ENCODE measurements at regions not wholly inside any gene's neighbourhood (a gene's known extent, or its start where the extent isn't known, plus 50 kb on each side); places are given as distances from the start of the nearest gene placed in this dataset.
"Not testable (repeated sequence)": the region's sequence is repeated elsewhere in the genome, so short reads cannot be mapped to it uniquely, and the experiment has no call there.

DNA sequence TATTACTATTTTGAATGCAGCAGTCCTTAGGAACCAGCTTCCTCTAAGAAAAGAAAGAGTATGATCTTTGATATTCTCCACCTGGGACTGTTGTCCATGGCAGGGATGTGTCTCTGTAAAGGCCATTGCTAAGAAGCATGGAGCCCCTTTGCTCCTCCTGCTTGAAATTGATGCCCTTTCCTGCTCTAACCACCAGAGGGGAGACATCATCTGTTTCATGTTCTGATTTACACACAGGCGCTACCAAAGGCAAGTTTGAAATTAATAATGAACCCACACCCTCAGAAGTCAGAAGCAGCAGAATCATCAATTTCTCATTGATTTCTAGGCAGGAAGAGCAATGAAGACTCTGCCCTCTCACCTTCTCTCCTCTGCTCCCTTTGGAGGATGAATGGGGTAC lies 253.8 kb downstream of the RMST start:
- DNase-seq = no peak

DNA sequence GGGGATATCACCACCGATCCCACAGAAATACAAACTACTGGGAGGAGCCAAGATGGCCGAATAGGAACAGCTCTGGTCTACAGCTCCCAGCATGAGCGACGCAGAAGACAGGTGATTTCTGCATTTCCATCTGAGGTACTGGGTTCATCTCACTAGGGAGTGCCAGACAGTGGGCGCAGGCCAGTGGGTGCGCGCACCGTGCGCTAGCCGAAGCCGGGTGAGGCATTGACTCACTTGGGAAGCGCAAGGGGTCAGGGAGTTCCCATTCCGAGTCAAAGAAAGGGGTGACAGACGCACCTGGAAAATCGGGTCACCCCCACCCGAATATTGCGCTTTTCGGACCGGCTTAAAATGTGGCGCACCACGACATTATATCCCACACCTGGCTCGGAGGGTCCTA lies 261.2 kb downstream of the RMST start:
- DNase-seq = not testable (repeated sequence)

DNA sequence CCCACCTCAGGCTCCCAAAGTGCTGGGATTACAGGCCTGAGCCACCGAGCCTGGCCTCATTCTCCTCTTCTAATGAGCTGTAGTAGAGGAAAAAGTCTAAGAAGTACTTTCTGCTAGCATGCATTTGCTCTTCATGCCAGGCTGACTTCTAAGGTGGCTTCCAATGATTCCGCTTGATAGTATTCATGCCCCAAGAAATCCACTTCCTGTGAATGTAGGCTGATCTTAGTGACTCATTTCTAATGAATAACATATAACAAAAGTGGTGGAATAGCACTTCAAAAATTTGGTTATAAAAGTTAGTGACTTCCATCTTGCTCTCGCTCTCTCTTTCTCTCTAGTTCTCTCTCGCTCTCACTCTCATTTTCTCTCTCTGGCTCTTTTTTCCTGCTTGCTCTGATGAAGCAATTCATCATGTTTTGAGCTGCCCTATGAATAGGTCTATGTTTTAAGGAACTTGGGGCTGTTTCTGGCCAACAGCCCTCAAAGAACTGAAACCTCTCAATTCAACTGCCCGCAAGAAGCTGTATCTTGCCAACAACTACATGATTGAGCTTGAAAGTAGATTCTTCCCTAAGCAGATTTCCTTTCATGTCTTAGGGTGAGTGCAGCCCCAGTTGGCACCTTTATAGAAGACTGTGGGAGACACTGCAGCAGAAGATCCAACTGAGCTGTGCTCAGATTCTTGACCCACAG lies 282.9 kb downstream of the RMST start:
- no peak for DNase-seq

DNA sequence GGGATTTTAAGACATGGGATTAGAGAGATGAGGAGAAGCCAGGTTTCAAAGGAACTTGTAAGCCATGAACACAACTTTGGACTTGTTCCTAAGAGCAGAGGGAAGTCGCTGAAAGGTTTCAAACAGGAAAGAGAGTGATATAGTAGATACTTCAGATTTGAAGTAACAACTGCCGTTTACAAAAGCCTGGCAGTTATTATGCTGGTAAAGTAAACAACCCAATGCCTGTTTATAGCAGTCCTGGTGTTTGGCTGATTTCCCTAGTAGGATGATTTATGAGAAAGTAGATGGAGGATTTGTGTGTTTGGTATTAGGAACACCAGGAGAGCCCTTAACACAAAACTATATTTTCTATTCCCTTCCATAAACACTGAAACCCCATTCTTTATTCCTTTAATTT lies 285.7 kb downstream of the RMST start:
- DNase-seq = no peak

DNA sequence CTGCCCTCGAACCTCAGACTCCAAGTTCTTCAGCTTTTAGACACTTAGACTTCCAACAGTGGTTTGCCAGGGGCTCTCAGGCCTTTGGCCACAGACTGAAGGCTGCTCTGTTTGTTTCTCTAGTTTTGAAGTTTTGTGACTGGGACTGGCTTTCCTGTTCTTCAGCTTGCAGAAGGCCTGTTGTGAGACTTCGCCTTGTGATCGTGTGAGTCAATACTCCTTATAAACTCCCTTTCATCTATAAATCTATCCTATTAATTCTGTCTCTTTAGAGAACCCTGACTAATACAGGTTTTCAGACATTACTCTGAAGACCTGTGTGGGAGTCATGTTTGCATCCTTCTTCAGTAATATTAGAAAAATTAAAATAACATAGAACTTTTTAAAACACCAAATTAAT lies 289.1 kb downstream of the RMST start:
- DNase-seq = no peak

DNA sequence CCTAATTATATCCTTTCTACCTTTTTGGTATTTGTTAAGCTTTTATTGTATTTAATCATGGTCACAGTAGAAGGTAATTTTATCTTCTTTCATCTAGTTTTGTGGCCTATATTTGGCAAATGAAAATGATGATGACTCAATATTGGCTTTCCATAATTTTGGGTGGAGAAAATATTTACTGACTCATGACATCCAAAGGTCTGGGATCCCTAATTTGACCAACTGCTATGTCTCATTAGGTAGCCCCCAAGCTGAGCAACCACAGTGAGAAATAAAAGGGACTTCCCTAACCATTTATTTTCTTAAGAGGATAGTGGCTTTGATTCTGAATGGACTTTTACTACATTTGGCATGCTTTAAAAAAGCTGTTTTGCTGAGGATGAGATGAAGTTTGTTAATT lies 289.5 kb downstream of the RMST start:
- no peak for DNase-seq

DNA sequence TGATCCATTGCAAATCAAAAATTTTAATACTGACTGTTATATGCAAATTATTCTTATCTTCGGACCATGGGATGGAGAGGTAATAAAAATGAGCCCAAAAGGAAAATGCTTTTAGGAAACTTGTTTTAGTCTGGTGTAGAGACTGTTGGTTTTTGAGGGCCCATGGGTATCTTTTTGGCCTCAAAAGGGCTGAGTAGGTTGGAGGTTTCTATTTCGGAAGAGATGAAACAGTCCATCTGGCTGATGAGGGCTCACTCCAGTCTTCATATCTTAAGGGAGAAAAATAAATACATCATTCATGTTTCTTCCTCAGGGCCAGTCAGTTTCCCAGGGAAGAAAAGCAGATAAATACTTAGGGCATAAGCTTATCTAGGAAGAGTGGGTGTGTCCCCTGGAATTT lies 290.7 kb downstream of the RMST start:
- no peak for DNase-seq

DNA sequence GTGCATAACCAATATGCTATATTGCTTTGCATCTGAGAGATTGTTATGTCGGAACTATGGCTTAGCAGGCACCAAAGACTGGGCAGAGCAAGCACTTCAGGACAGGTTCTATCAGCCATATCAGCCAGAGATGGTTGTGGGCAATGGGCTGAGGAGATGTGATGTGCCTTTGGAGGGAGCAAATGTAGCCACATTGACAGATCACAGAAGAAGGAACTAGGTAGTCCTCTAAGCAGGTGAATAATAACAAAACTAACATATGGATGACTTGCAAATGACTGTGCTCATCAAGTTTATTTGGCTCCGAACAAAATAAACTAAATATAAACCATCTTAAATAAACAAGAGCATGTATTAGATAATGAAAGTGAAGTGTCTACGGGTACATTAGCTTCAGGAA lies 291.7 kb downstream of the RMST start:
- DNase-seq = no peak

DNA sequence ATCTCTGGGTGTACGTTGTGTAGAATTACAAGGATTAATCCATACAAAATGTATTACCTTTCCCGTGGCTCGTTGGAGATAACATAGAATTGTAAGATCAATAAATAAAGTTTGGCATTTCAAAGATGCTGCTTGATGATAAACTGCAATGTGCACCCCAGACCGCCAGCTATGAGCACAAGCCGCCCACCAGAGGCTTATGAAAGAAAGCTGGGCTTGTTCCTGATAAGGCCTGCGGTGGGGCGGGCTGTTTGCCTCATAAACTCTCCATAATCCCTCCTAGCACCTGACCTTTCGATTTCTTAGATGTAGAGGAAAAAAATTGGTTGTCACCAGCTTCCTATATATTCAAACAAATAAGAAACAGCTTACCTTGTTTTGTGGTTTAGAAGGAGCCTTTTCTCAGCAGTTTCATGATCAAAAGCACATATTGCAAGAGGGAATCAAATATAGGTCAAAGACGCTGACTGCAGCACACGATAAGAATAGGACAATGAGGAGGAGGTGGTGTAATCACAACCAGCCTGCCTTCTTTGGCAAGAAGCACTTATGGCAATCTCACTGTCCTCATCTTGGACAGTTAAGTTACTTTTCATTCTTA lies 293.6 kb downstream of the RMST start:
- no peak for DNase-seq

DNA sequence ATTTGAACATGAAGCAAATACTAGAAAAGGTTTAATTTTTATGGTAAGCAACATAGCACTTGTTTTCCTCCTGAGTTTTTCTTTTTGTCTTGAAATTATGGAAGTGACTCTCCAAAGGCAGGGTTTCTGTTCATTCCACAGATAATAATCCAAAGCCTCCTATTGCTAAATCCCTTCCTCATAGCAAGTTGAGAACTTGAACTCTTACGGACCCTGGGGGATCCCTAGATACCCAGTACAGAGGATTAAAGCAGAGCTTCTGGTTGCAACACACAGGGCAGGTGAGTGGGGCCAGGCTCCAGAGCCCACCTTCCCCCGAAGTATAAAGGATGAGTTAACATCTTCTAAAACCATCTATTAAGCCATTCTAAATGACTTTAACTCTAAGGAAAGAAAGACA lies 294.1 kb downstream of the RMST start:
- no peak for DNase-seq

DNA sequence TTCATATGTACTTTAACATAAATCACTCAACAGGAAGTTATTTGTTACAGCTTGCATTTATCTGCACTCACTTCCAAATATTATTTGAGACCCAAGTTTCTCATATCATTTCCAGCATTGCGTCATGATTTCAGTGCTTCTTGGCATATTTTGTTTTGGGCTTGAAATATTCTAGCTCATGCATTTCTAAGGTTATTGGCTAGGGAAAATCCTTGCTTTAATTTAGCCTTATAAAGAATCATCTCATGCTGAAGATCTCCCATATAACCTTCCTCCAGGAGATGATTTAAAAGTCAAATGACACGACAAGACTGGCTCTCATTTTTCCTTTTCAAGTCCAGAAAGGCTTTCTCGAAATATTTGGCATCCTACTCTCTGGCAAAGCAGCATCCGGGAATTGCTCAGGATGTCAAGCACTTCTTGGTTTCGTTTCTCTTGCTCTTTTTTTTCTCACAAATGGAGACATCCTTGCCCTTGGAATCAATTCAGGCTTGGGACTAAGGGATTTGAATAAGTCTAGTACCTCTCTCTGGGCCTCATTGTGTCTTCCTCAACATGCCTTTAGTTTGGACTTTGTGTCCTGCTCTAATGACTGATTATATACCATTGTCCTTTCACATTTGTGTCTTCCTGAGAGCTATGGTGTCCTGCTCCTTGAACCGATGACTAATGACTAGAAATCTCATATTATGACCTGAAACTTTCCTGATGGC lies 295.0 kb downstream of the RMST start:
- DNase-seq = no peak

DNA sequence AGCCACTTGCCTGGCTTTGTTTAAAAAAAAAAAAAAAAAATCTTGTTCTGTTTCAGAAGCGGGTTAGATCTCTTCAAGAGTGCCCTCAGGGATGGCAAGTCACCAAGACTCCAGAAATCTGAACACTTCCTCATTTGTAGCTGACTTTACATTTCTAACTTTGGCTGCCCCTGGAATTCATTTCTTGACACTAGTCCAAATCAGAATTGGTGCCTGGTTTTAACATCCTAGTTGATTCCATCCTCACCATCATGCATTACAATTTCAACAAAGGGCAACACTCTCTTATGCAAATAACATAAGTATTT lies 295.5 kb downstream of the RMST start:
- DNase-seq = no peak

DNA sequence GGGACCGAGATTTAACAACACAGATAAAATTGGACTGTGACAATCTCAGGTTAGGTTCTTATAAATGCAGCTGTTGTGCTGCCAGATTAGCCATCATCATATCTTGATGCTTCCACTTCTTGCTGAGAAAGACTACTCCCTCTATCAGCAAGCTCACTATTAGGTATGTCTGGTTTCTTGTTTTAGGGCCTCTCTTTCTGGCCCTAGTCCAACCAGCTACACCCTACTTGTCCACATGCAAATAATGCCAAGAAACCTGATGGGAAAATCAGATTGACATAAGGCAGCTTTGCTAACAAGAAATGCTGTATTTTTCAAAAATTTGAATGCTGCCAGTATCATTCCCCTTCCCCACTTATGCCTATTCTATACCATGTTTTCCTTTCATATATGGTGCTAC lies 296.0 kb downstream of the RMST start:
- no peak for DNase-seq

DNA sequence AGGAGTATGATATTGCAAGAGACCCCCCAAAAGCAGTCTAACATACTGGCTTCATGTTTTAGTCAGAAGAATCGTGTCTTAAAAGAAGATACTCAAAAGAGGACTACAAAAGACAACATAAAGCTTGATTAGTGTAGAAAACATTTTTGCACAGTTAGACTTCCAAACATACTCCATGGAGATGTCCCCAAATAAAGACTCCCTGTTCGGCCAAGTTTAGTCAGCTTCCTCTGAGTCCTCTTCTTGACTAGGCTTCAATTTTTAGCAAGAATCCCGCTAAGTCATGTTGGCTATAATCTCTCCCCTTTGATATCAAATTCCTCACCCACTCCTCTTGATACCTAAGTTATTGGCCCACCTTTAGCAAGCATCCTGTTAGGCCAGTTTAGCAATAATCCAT lies 298.0 kb downstream of the RMST start:
- no peak for DNase-seq

DNA sequence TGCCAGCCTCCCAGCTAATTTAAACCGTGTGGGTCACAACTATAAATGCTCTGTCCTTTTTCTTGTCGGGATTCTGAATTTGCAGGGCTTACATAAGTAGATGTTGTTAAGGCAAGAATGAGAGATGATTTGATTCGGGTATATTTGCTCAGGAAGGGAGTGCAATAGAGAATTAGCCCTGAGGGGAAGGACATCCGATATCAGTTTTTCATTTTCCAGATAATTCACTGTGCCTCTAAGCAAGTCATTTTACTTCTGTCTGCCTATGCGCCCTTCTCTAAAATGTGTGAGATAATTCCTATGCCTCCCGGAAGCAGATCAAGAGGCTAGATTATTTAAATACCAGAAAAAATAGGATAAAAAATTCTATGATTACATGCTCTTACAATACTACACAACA lies 300.5 kb downstream of the RMST start:
- DNase-seq = no peak

DNA sequence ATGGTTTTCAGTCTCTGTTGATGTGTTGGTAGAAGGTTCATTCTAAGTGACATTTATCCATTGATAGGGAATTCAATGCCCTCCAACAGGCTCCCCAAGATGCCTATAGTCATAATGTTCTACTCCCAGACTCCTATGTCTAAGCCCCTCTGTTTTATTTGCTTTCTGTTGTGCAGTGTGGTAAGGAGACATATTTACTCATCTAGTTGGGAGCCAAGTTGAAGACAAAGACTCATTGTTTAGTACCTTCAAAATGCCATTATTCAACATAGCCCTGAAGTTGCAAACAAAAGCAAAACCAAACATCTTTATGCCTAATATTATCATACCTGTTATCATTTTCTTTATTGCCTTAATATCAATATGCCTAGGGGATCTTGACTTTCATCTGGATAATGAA lies 302.1 kb downstream of the RMST start:
- no peak for DNase-seq

DNA sequence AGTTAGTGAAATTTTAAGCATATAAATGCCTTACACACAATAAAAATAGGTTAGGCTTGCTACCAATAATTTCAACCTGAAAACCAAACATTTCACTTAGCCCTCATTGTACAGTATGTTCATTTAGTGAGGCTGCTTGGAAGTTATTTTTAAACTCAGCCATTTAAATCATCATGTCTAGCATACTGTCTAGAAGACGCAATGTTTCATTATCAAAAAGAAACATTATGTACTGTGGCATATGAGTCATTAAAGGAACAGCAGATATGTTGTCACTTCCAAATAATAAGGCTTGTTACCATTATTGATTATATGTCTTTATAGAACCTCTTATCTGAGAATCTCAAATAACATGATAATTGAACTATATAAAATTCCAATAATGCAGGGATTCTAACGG lies 304.7 kb downstream of the RMST start:
- no peak for DNase-seq

DNA sequence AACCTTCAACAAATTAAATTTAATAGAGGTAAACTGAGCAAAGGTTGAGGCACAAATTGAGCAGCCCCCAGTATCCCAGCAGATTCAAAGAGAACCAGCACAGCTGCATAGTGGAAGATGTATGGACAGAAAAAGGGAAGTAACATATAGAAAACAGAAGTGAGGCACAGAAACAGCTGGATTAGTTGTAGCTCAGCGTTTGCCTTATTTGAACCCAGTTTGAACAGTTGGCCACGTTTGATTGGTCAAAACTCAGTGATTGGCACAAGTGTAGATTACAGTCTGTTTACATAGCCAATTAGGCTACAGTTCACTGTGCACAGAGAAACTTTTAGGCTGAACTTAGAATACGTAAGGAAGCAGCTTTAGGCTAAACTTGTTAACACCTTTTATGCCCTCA lies 315.5 kb downstream of the RMST start:
- no peak for DNase-seq

DNA sequence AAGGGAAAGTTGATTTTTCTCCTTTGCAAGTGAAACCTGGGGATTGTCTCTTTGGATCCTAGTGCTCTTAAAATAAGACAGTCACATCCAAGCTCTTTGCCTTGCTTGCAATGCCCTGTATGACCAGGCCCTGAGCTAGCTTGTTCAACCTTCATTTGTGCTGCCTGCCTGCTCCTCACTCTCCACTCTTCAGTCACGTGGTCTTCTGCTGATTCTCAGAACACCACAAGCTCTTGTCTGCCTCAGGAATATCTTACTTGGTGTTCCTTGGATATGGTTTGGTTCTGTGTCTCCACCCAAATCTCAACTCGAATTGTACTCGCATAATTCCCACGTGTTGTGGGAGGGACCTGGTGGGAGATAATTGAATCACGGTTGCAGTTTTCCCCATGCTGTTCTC lies 318.7 kb downstream of the RMST start:
- DNase-seq = no peak

DNA sequence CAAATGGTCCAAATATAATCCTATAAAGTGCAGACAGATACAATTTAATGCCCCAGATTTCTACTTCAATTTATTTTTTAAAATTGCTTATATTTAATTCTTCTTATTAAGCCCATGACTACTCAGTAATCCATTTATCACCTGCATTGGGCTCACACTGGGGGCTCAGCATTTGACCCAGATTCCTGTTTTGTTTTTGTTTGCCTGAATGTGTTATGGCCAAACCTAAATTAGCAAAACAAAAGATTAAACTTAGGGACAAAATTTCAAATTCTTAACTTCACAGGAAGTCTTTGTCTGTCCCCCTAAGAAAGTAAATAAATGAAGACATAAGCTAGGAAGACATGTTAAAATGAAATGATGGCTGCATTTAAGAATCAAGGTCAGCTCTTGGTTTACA lies 322.3 kb downstream of the RMST start:
- no peak for DNase-seq

DNA sequence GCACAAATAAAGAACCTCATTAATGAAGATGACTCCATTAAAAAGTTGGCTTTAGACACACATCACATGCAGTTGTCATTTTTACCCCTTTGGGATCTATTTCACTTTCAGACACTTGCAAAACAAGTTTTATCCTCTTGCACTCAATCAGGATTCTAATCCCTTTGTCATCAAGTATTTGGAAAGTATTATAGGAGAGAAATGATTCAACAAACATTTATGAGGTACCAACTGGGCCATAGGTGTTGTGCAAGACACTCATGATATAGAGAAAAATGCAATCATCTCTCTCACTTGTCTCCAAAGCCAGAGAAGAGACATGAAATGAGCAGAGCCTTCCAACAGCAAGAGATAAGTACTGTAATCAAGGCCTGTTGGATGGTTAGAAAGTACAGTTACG lies 327.7 kb downstream of the RMST start:
- DNase-seq = no peak

DNA sequence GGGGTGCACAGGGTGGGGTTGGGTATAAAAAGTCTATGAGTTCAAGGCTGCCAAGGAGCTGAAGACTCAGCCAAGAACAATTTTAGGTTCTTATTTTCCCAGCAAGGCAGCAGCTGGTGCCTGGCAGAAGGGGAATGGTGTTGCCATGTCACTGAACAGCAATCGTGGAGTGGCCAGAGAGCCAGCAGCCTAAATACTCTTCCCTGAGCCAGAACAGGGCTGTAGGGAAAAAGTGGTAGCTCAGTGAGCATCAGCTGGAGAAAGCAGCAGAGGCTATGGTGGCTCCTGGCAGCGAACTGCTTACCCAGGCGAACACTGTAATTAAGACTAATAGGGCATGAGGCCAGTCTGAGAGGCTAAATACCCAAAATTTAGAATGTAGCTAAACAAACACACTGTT lies 334.9 kb downstream of the RMST start:
- DNase-seq = no peak

DNA sequence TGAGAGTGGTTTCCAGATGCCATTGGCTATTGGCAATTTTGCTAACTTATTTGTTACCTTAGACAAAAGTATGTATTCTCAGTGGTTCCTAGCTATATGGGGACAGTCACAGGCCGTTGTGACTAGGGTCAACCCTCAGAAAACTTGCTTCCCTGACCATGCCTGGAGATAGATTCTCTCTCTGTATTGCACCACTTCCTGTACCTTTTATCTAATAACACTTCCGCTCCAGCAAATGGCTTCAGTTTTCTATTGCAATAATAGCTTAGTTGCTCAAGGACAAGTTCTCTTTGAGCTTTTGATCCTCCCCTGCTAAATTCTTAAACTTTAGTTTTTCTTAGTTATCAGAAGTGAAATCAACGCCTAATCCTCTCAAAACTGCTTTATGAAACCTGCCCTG lies 338.0 kb downstream of the RMST start:
- no peak for DNase-seq

DNA sequence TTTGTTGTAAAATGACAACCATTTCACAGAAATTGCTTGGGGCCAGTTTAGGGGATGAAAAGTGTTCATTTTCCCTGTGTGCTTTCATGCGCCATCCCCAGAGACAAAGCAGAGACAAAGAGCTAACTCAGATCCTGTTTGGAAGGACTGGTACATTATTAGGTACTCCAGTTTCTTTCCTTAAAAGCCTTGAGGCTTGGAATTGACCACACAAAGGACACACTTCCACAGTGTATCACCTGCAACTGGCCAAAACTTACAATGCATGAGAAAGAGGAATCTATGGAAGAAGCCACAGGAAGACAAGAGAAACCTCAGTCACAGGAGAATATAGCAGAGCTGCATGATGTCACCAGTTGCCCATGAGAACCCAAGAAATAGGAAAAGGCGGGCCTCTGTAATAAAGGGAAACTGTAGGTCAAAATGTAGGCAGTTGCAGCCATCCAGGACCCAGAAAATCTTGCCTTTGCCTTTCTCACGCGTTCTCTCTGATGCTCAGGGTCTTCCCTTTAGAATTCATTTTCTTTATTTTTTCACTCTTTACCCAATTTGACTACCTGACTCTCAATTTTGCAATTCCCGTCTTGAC lies 339.0 kb downstream of the RMST start:
- no peak for DNase-seq

DNA sequence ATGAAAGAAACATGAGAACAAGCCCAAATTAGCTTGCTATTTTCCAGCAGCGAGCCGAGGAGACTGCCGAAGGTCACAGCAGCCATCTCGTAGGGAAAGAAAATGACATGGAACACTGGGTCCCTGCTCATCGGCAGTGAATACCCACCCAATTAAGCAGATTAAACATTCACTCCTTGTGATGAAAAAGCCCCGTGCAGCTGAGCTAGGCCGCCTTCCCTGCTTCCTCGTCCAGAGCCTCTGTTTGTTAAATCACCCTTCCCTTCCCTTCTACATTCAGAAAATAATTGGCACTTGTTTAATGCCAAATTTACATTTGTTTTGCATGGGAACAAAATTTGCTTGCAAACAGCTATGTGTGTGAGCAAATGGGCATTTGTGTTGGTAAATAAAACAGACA lies 342.5 kb downstream of the RMST start:
- DNase-seq = no peak

Measured in inflammatory macrophage treated with lipopolysaccharide for 4 hours (primary cell).